Aorta (tissue), 5 donors: ENCODE measurements at regions not wholly inside any gene's neighbourhood (a gene's known extent, or its start where the extent isn't known, plus 50 kb on each side); places are given as distances from the start of the nearest gene placed in this dataset.

Experiments used
- ATAC-seq: fragments of 200-7000 bp; cut with Tn5 transposase; one replicate; pipeline ENCODE4 v1.9.1; 2022; ENCODE audit warnings: moderate library complexity; ENCODE audit not compliant: low FRiP score
- DNase-seq, 2 donors: peaks; one replicate each; pipeline ENCODE4 v3.0.0-alpha.2; 2020
- H3K27ac ChIP-seq, 2 donors: one replicate each; pipeline ENCODE4 v1.5.1; 2013; ENCODE audit warnings: low read length in 2 of 2, mild to moderate bottlenecking in 2 of 2, moderate library complexity in 2 of 2, control low read depth in 1 of 2, inconsistent platforms in 1 of 2, low read depth in 1 of 2
- H3K27me3 ChIP-seq, 2 donors: one replicate each; pipeline ENCODE4 v1.6.1; 2013; ENCODE audit warnings: control low read depth in 1 of 2, low read length in 1 of 2, mild to moderate bottlenecking in 1 of 2, moderate library complexity in 1 of 2; ENCODE audit not compliant: insufficient read depth in 2 of 2, control insufficient read depth in 1 of 2
- H3K36me3 ChIP-seq, 2 donors: one replicate each; pipeline ENCODE4 v1.6.1; 2013; ENCODE audit warnings: control low read depth in 1 of 2, low read length in 1 of 2, mild to moderate bottlenecking in 1 of 2; ENCODE audit not compliant: insufficient read depth in 2 of 2, control insufficient read depth in 1 of 2
- H3K4me1 ChIP-seq, 2 donors: one replicate each; pipeline ENCODE4 v1.6.1; 2013; ENCODE audit warnings: low read length in 2 of 2, control low read depth in 1 of 2, mild to moderate bottlenecking in 1 of 2, moderate library complexity in 1 of 2; ENCODE audit not compliant: insufficient read depth in 2 of 2, control insufficient read depth in 1 of 2
- H3K4me3 ChIP-seq, 2 donors: one replicate each; pipeline ENCODE4 v1.5.1; 2013; ENCODE audit warnings: low read length in 2 of 2, control low read depth in 1 of 2, mild to moderate bottlenecking in 1 of 2
- H3K9me3 ChIP-seq: one replicate; pipeline ENCODE4 v1.6.1; 2013; ENCODE audit warnings: mild to moderate bottlenecking, low read length; ENCODE audit not compliant: control insufficient read depth
- WGBS, 2 donors: extraction: QIAGEN DNeasy Blood & Tissue Kit; methylation state at CpG; one replicate each; pipeline ENCODE4 v1.1.7; 2013; 5-methylcytosine and 5-hydroxymethylcytosine counted together
- intact Hi-C, 2 donors: fragments of 100-400 bp; cut with DNase I; formaldehyde crosslinking; loops; one replicate each; pipeline versions ENCODE4 v1.14.2 to v1.15.0; 2022
- donor health status: healthy with polysubstance abuse.
- donor health status: Bipolar disorder and iron deficiency.
- donor health status: DM: no; HTN: no; CAD: no.
- donor health status: DM: no; HTN: no; CAD: no.
- donor health status: DM: yes; HTN: yes; CAD: no.

- H3K27me3 ChIP-seq, result no peaks in the 10 kb centered on the region
- no peak overlapping the region for H3K27ac ChIP-seq
- no peak overlapping the region for H3K4me3 ChIP-seq
- H3K9me3 ChIP-seq, result no peaks in the 10 kb centered on the region
- ATAC-seq (no peak), DNase-seq (no peak)
- H3K4me1 ChIP-seq, result no peaks in the 10 kb centered on the region
- no peaks in the 10 kb centered on the region for H3K36me3 ChIP-seq
- intact Hi-C loops, result no loop called here
- 89 to 91% methylated on average over 3 of the region's 3 CpGs for WGBS, 2 donors
Measured at GRCh38 chr10:84837041-84837812, 508.8 kb downstream of the CCSER2 start.

DNA sequence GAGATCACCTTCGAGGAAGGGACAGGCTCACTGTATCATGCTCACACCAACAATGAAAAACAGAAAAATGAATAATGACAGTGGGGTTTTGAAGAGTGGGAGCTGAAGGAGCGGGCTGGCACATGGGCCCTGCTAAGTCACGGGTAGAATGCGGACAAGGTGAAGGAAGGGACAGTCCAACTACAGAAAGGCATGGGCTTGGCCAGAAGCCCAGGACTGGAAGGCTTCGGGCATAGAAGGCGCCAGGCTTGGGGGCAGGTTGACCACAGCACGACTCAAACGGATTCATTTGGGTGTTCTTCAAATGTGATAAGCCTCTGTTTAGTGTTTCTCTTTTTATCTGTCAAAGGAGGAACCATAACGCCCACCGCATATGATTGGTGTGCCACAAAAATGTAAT lies 509.5 kb downstream of the CCSER2 start:
- DNase-seq (no peak), ATAC-seq (no peak)
- no peaks in the 10 kb centered on the region for H3K27me3 ChIP-seq
- no peak overlapping the region for H3K27ac ChIP-seq
- no peaks in the 10 kb centered on the region for H3K9me3 ChIP-seq
- intact Hi-C loops, result no loop called here
- WGBS, 2 donors, result 44 to 46% methylated on average over 10 of the region's 10 CpGs
- no peaks in the 10 kb centered on the region for H3K36me3 ChIP-seq
- H3K4me1 ChIP-seq, result no peaks in the 10 kb centered on the region
- H3K4me3 ChIP-seq, result no peak overlapping the region

- DNase-seq, result no peak
- H3K4me1 ChIP-seq, result no peaks in the 10 kb centered on the region
- 92 to 98% methylated on average over 6 of the region's 6 CpGs for WGBS, 2 donors
- H3K36me3 ChIP-seq, result no peaks in the 10 kb centered on the region
- no peaks in the 10 kb centered on the region for H3K27me3 ChIP-seq
- no peak overlapping the region for H3K4me3 ChIP-seq
- no peaks in the 10 kb centered on the region for H3K9me3 ChIP-seq
- ATAC-seq, result no peak
- no peak overlapping the region for H3K27ac ChIP-seq
- intact Hi-C loops, result no loop called here
Measured at GRCh38 chr10:84838851-84839250, 510.5 kb downstream of the CCSER2 start.

DNA sequence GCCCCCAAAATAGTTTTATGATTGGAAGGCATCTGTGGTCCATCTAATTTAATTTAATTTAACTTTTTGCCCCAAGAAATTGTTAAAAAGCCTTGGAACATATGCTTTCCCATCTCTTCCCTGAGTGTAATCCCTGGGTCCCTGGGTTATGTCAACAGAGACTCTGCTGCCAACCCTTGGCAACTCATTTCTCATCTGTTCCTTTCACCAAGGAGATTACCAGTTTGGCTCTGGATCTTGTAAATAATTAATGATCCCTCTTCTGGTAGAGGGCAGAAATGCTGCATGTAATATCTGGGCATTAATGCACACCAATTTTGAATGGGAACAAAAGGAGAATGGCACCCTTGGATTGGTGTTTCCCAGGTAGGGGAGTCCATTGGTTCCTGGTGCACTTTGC lies 514.2 kb downstream of the CCSER2 start:
- intact Hi-C loops, result no loop called here
- Histone ChIP-seq H3K4me1 (no peaks in the 10 kb centered on the region), H3K4me3 (no peak overlapping the region), H3K9me3 (no peaks in the 10 kb centered on the region), H3K27me3 (no peaks in the 10 kb centered on the region), H3K36me3 (no peaks in the 10 kb centered on the region), H3K27ac (no peak overlapping the region)
- DNase-seq (no peak), ATAC-seq (no peak)

GRCh38 chr10:84844461-84844860 lies 516.1 kb downstream of the CCSER2 start:
- no peak overlapping the region for H3K4me3 ChIP-seq

DNA sequence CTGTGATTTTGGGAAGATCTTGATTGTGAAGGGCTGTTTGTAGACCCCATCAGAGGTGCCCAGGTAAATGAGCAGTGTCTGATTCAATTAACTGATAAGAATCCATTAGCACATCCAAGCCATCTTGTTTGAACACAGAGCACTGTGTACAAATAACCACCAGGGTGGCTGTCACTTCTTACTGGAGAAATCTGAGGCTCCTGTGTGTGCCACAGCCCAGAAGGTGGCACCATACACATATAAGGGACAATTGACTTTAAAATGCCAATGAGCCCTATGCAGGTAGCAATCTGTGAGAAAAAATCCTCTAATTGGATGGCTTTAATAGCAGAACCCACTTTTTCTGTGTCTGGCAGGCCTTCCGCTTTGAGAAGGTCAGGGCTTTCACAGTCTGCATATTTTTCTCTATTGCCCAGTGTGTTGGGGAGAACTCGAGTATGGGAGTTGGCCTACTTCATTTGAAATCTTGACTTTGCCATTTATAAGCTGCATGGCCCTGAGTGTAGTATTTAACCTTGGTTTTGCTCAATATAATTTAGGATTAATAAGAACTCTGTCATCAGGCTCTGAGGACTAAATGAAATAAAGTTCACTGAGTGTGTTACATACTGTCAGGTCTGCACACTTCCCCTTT lies 517.4 kb downstream of the CCSER2 start:
- Histone ChIP-seq H3K4me1 (no peaks in the 10 kb centered on the region), H3K9me3 (no peaks in the 10 kb centered on the region), H3K27ac (no peak overlapping the region), H3K4me3 (no peak overlapping the region), H3K27me3 (no peaks in the 10 kb centered on the region), H3K36me3 (no peaks in the 10 kb centered on the region)
- 91 to 96% methylated on average over 2 of the region's 2 CpGs for WGBS, 2 donors
- DNase-seq, result no peak
- no peak for ATAC-seq
- intact Hi-C loops, result no loop called here

More at GRCh38 chr10:84844461-84844860, 516.1 kb downstream of the CCSER2 start:
- H3K4me1 ChIP-seq, result no peaks in the 10 kb centered on the region
- H3K9me3 ChIP-seq, result no peaks in the 10 kb centered on the region
- no peaks in the 10 kb centered on the region for H3K27me3 ChIP-seq
- no peaks in the 10 kb centered on the region for H3K36me3 ChIP-seq
- 2 to 4% methylated on average over 2 of the region's 2 CpGs for WGBS, 2 donors
- H3K27ac ChIP-seq, result no peak overlapping the region
- ATAC-seq, result no peak
- intact Hi-C loops, result no loop called here
- DNase-seq, result no peak

DNA sequence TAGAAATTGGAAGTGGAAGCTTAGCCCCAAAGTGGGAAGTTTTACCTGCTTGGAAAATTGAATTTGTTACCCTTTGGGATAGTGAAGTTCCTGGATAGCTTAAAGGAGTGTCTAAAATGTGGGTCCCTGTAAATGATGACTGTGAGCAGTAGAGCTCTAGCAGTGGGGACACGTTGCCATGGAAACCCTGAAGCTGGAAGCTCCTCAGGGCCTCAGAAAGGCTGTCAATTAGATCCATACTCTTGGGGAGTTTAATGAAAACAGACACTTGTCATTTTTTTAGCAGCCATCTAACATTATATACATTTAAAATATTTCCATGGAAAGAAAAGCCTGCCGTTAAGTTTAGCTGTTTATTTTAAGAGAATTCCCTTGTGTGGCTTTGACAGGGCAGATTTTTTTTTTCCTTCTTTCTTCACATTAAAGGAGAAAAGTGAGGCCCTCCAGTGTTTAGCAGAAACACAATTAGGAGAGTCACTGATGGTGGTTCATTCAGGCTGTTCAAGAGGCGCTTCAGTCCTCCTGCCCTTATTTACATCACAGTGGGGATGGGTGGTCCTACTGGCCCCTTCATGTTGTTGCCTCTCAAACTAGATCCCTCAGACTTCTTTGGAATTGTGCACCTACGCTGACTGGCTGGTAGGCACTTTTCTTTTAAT lies 518.4 kb downstream of the CCSER2 start:
- WGBS, 2 donors, result 86 to 88% methylated on average over 4 of the region's 4 CpGs
- no peaks in the 10 kb centered on the region for H3K27me3 ChIP-seq
- intact Hi-C loops, result no loop called here
- H3K27ac ChIP-seq, result no peak overlapping the region
- H3K9me3 ChIP-seq, result no peaks in the 10 kb centered on the region
- H3K4me3 ChIP-seq, result no peak overlapping the region
- DNase-seq (no peak), ATAC-seq (no peak)
- no peaks in the 10 kb centered on the region for H3K36me3 ChIP-seq
- H3K4me1 ChIP-seq, result no peaks in the 10 kb centered on the region

DNA sequence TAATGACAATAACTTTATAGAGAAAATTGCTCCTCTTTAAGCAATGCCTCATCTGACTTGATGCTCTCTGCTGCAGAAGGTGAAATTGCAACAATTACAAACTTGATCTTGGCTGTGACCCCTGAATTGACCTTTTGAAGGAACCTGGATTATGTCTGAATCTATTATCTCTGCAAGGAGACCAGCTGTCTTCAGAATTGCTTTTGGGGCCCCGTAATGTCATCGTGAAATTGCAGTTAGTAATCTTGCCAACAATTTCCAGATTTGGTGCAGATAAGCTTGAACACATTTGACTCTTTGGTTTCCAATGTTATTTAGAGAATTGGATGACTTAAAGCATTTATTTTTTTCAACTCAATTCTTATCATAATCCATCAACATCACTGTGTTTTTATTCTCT lies 520.6 kb downstream of the CCSER2 start:
- no peaks in the 10 kb centered on the region for H3K9me3 ChIP-seq
- no peak overlapping the region for H3K4me3 ChIP-seq
- intact Hi-C loops, result no loop called here
- H3K4me1 ChIP-seq, result no peaks in the 10 kb centered on the region
- no peaks in the 10 kb centered on the region for H3K27me3 ChIP-seq
- no peak for DNase-seq
- no peak for ATAC-seq
- no peaks in the 10 kb centered on the region for H3K36me3 ChIP-seq
- no peak overlapping the region for H3K27ac ChIP-seq
- WGBS, 2 donors, result 19 to 27% methylated on average over 2 of the region's 2 CpGs

- intact Hi-C loops, result no loop called here
- Histone ChIP-seq H3K9me3 (no peaks in the 10 kb centered on the region), H3K4me1 (no peaks in the 10 kb centered on the region), H3K4me3 (no peak overlapping the region), H3K27ac (no peak overlapping the region), H3K36me3 (no peaks in the 10 kb centered on the region), H3K27me3 (no peaks in the 10 kb centered on the region)
- WGBS, 2 donors, result 92 to 93% methylated on average over 6 of the region's 6 CpGs
- DNase-seq (no peak), ATAC-seq (no peak)
Measured at GRCh38 chr10:84850826-84851225, 522.4 kb downstream of the CCSER2 start.
